H1 (cell line): ENCODE measurements at regions not wholly inside any gene's neighbourhood (a gene's known extent, or its start where the extent isn't known, plus 50 kb on each side); places are given as distances from the start of the nearest gene placed in this dataset.

Experiments used
- CTCF ChIP-seq, 3 experiments: IDR thresholded peaks; 1 replicate in 2 of 3; 2 replicates in 1 of 3; pipeline versions ENCODE4 v1.5.1 to v1.6.1; 2011; ENCODE audit warnings: low read length in 3 of 3, mild to moderate bottlenecking in 3 of 3, inconsistent platforms in 2 of 3, low read depth in 1 of 3, moderate library complexity in 1 of 3; ENCODE audit not compliant: insufficient read depth in 1 of 3; ENCODE audit errors: control extremely low read depth in 1 of 3
- EP300 ChIP-seq, 2 experiments: IDR thresholded peaks; 1 replicate in 1 of 2; 2 replicates in 1 of 2; pipeline ENCODE4 v1.6.1; 2011 to 2012; ENCODE audit warnings: low read depth in 2 of 2, low read length in 2 of 2, mild to moderate bottlenecking in 2 of 2, borderline replicate concordance in 1 of 2, inconsistent platforms in 1 of 2, moderate library complexity in 1 of 2
- GTF2F1 ChIP-seq: IDR thresholded peaks from 2 replicates; pipeline ENCODE4 v1.6.1; 2012; ENCODE audit warnings: low read depth, low read length, improper control_type of control experiment, borderline replicate concordance
- POLR2AphosphoS5 ChIP-seq: IDR thresholded peaks from 2 replicates; pipeline ENCODE4 v1.6.1; 2011; ENCODE audit warnings: low read depth, low read length

DNA sequence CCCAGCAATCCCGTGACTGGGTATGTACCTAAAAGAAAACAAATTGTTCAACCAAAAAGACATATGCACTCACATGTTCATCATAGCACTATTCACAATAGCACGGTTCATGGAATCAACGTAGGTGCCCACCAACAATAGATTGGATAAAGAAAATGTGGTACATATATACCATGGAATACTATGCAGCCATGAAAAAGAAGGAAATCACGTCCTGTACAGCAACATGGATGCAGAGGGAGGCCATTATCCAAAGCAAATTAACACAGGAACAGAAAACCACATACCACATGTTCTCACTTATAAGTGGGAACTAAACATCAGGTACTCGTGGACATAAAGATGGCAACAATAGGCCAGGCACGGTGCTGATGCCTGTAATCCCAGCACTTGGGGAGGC, 207.9 kb upstream of the TNP1 start:
- TF ChIP-seq POLR2AphosphoS5 = no peak
- no peak for TF ChIP-seq CTCF (IDR thresholded peaks at IDR 0.05; ENCODE audit: control extremely low read depth in 1 of 3, insufficient read depth in 1 of 3, low read depth in 1 of 3, low read length in 3 of 3)
- no peak for TF ChIP-seq EP300 (IDR thresholded peaks at IDR 0.05; ENCODE audit: borderline replicate concordance in 1 of 2, low read depth in 2 of 2, low read length in 2 of 2)
- TF ChIP-seq GTF2F1 = no peak
